OCI-LY3 (cell line): ENCODE measurements at regions not wholly inside any gene's neighbourhood (a gene's known extent, or its start where the extent isn't known, plus 50 kb on each side); places are given as distances from the start of the nearest gene placed in this dataset.
"Not testable (repeated sequence)": the region's sequence is repeated elsewhere in the genome, so short reads cannot be mapped to it uniquely, and the experiment has no call there.

ENCODE experiments used
- H2AFZ ChIP-seq: fragments of 200-600, 300-600 bp; shearing (Covaris generic); 2 replicates; pipeline ENCODE4 v1.6.0; 2014; ENCODE audit warnings: antibody characterized with exemption, low read depth, low read length
- H3K27ac ChIP-seq: fragments of 200-600, 300-600 bp; sonication (generic); 2 replicates; pipeline ENCODE4 v1.5.1; 2014; ENCODE audit warnings: mild to moderate bottlenecking, low read length, moderate library complexity, mixed read lengths
- H3K27me3 ChIP-seq: fragments of 200-600, 300-600 bp; sonication (generic); 2 replicates; pipeline ENCODE4 v1.6.1; 2014; ENCODE audit warnings: low read depth, low read length, mixed read lengths
- H3K36me3 ChIP-seq: fragments of 200-600, 300-600 bp; sonication (generic); replicated peaks from 2 replicates; pipeline ENCODE3; 2014; ENCODE audit warnings: low read depth, low read length, mixed read lengths
- H3K4me1 ChIP-seq: fragments of 300-600, 200-600 bp; sonication (generic); 2 replicates; pipeline ENCODE4 v1.6.1; 2014; ENCODE audit warnings: low read length, mixed read lengths
- H3K4me2 ChIP-seq: fragments of 200-600, 300-600 bp; sonication (generic); 2 replicates; pipeline ENCODE4 v1.6.1; 2014; ENCODE audit warnings: low read length, mixed read lengths
- H3K4me3 ChIP-seq: fragments of 300-600, 200-600 bp; sonication (generic); 2 replicates; pipeline ENCODE4 v1.5.1; 2014; ENCODE audit warnings: antibody characterized with exemption, mild to moderate bottlenecking, low read length, moderate library complexity
- H3K79me2 ChIP-seq: fragments of 300-600, 200-600 bp; shearing (Covaris generic); 2 replicates; pipeline ENCODE4 v1.6.1; 2014; ENCODE audit warnings: mild to moderate bottlenecking, low read length, mixed read lengths
- H3K9ac ChIP-seq: fragments of 300-600, 200-600 bp; shearing (Covaris generic); 2 replicates; pipeline ENCODE4 v1.6.0; 2014; ENCODE audit warnings: mild to moderate bottlenecking, low read length, moderate library complexity
- H3K9me3 ChIP-seq: fragments of 200-600, 300-600 bp; shearing (Covaris generic); 2 replicates; pipeline ENCODE4 v1.6.1; 2014; ENCODE audit warnings: low read length, mixed read lengths; ENCODE audit not compliant: insufficient read depth
- H4K20me1 ChIP-seq: fragments of 200-600, 300-600 bp; sonication (generic); 2 replicates; pipeline ENCODE4 v1.6.1; 2016; ENCODE audit warnings: low read length, mixed read lengths; ENCODE audit not compliant: insufficient read depth

DNA sequence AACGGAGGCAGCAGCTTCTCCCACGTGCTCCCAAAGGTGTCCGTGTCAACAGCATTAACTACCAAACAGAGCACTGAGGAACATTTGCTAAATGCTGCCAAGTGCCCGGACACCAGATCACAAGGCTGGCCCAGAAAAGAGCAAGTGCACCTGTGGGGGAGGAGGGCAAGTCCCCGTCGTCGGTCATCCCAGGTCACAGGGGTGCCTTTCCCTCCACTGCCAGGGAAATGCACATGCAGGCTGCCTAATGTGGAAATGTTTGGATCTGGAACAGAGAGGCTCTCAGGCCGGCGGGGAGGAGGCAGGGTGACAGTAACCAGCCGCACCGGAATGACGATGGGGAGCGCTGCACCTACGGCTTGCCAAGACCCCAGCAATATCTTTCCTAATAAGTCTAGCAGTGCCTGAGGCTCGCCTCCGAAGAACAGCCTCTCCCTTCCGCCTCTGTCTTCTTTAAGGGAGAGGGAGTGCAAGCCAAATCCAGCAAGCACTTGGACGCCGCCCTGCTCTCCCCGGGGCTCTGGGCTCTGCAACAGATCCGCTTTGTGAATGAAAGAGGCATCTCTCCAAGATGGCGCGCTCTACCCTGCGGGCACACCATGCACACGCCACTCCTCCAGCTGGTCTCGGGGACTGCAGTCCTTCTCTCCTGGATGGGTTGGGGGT lies 206.3 kb upstream of the IRF2BP2 start:
- H3K4me3 ChIP-seq, H3K9ac ChIP-seq, H3K27ac ChIP-seq: not testable (repeated sequence)

DNA sequence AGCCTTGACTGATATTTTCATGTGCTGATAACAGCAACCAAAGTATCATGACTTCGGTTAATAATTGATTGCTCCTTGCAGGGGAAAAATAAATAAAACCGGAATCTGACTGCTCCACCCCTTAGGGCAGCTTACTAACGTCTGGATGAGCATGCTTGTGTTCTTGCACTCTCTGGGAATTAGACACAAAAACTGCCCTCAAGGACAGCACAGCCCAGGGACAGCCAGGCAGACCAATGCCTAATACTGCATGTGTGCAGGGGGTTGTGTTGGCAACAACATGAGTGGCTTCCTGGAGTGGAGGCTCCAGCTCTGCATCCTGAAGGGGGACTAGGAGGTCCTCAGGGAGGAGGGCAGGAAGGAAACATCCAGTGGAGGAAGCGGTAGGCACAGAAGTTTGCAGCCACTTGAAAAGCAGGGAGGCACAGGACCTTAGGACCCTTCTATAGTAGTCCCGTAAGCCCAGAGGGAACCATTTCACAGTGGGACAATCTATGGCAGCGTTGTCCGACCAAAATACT lies 205.4 kb upstream of the IRF2BP2 start:
- H3K4me3 ChIP-seq, H3K4me1 ChIP-seq, H2AFZ ChIP-seq, H3K27ac ChIP-seq, H3K27me3 ChIP-seq, H3K4me2 ChIP-seq, H3K79me2 ChIP-seq, H4K20me1 ChIP-seq, H3K9me3 ChIP-seq, H3K36me3 ChIP-seq, H3K9ac ChIP-seq: not testable (repeated sequence)

More for the DNA sequence above, 206.3 kb upstream of the IRF2BP2 start:
- H3K9me3 ChIP-seq, H2AFZ ChIP-seq, H3K79me2 ChIP-seq, H4K20me1 ChIP-seq, H3K27me3 ChIP-seq, H3K36me3 ChIP-seq, H3K4me2 ChIP-seq, H3K4me1 ChIP-seq: not testable (repeated sequence)

DNA sequence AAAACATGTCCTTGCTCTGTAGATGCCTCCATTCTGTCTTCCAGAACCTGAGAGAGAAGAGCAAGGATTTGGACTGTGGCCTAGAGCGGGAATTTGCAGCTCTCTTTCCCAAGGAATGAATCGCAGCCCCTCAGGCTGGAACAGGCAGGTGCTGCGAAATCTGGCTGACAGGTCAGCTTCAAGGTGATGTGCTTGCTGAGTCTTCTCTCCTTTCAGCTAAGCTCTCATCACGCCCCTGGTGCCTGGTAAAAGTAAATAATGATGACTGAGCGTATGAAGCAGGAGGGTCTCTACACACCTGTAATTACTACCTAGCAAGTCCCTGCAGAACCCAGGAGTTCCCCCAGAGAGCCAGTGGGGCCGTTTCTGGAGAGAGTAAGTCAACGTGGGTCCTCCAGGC lies 204.3 kb upstream of the IRF2BP2 start:
- not testable (repeated sequence) for H3K4me3 ChIP-seq, H2AFZ ChIP-seq, H3K27ac ChIP-seq

DNA sequence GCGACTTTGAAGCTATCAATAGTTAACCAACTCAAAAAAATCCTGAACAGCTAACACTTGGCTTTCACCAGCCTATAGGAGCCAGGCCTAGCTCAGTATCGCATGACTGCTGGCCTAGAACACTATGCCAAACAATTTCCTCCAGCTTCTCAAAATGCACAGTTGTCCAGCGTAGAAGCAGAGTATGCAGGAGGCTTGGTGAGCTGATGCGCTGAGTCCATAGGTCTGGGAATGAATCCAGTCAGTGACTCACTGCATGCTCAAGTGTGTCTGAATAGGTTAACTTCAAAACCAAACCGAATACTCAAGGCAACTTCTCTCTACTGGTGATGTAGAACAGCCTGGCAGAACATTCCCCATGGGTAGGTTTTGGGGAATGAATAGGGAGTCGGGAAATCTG lies 201.8 kb upstream of the IRF2BP2 start:
- not testable (repeated sequence) for H3K9me3 ChIP-seq, H3K9ac ChIP-seq, H3K36me3 ChIP-seq, H4K20me1 ChIP-seq, H3K27ac ChIP-seq, H3K4me2 ChIP-seq, H3K4me3 ChIP-seq, H3K27me3 ChIP-seq, H2AFZ ChIP-seq, H3K79me2 ChIP-seq, H3K4me1 ChIP-seq

More for the DNA sequence above, 204.3 kb upstream of the IRF2BP2 start:
- H4K20me1 ChIP-seq, H3K9ac ChIP-seq, H3K4me2 ChIP-seq, H3K27me3 ChIP-seq, H3K79me2 ChIP-seq, H3K4me1 ChIP-seq, H3K36me3 ChIP-seq, H3K9me3 ChIP-seq: not testable (repeated sequence)

DNA sequence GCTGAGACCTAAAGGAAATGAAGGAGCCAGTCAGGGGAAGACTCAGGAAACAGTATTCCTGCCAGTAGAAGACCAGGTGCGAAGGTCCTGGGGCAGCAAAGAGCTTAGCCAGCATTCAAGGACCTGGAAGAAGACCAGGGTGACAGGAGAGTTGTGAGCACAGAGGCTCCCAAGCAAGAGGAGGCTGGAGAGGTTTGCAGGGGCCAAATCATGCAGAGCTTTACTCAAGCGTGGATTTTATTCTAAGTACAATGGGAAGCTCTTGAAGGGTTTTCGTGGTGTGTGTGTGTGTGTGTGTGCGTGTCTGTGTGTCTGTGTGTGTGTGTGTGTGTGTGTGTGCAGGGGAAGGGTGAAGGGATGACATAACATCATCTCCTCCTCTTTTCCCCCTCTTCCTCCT lies 200.7 kb upstream of the IRF2BP2 start:
- H2AFZ ChIP-seq, H3K79me2 ChIP-seq, H4K20me1 ChIP-seq, H3K27me3 ChIP-seq, H3K36me3 ChIP-seq, H3K4me3 ChIP-seq, H3K4me1 ChIP-seq, H3K27ac ChIP-seq, H3K9me3 ChIP-seq, H3K9ac ChIP-seq, H3K4me2 ChIP-seq: not testable (repeated sequence)

DNA sequence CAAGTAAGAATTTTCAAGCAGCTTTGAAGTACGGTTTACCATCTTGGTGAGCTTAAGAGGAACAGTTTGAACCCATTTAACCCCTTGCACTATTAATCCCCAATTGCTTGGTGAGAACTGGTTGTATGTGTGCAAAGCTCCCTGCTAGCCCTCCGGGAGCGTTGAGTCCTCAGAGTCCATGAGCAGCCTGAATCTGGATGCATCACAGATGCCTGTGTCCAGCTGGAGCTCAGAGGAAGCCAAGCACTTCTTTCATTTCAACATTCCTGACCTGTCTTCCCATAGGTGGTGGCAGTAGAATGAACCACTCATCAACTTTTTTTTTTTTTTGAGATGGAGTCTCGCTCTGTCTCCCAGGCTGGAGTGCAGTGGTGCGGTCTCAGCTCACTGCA lies 199.9 kb upstream of the IRF2BP2 start:
- not testable (repeated sequence) for H4K20me1 ChIP-seq, H3K36me3 ChIP-seq, H2AFZ ChIP-seq, H3K4me3 ChIP-seq, H3K9me3 ChIP-seq, H3K27me3 ChIP-seq, H3K9ac ChIP-seq, H3K27ac ChIP-seq, H3K79me2 ChIP-seq, H3K4me1 ChIP-seq, H3K4me2 ChIP-seq

DNA sequence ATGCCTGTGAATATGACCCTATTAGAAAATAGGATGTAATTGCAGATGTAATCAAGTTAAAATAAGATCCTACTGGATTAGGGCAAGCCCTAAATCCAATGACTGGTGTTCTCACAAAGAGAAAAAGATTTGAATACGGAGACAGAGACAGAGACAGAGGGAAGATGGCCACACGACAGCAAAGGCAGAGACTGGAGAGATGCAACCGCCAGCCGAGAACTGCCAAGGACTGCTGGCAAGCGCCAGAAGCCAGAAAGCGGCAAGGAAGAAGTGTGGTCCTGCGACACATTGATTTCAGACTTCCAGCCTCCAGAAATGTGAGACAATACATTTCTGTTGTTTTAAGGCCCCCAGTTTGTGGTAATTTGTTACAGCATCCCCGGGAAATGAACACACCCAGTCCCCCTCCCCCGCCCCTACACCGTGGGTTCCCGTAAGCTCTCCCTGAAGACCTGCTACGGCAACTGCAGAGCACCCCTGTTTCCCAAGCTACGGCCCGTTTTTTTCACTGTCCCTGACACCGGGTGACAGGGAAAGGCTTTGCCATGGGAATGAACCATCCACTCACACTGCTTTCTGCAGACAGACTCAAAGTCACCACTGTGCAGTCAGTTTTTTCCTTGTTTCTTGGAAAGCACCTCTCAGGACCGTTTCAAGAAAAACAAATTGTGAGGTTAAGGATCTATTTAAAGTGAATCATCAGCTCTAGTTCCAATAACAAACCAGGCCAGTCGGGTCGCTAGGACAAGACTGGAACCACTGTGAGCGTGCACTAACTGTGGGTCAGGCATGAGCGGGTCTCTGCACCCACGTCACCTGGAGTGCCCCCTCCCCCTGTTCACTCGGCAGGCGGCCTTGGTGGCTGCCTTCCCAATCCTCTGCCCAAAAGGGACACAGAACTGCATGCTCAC lies 199.2 kb upstream of the IRF2BP2 start:
- H3K4me3 ChIP-seq, H3K27me3 ChIP-seq, H4K20me1 ChIP-seq, H3K27ac ChIP-seq, H3K4me2 ChIP-seq, H3K9me3 ChIP-seq, H3K36me3 ChIP-seq, H2AFZ ChIP-seq, H3K79me2 ChIP-seq, H3K9ac ChIP-seq, H3K4me1 ChIP-seq: not testable (repeated sequence)

DNA sequence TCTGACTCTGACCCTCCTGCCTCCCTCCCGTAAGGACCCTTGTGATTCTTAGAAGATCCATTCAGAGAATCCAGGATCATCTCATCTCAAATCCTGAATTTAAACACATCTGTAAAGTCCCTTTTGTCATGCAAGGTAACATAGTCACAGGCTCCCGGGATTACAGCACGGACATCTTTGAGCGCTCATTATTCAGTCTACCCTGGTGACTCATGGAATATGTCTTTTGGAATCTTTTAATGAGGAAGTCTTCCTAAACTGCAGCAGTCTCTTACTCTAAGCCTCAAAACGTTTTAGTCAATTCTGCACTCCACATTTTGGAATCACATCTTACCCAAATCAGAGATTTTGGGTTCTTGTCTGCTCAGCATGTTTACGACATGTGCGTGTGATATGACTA lies 198.5 kb upstream of the IRF2BP2 start:
- not testable (repeated sequence) for H3K9ac ChIP-seq, H3K4me1 ChIP-seq, H2AFZ ChIP-seq, H3K9me3 ChIP-seq, H3K4me2 ChIP-seq, H3K79me2 ChIP-seq, H4K20me1 ChIP-seq, H3K4me3 ChIP-seq, H3K36me3 ChIP-seq, H3K27ac ChIP-seq, H3K27me3 ChIP-seq

DNA sequence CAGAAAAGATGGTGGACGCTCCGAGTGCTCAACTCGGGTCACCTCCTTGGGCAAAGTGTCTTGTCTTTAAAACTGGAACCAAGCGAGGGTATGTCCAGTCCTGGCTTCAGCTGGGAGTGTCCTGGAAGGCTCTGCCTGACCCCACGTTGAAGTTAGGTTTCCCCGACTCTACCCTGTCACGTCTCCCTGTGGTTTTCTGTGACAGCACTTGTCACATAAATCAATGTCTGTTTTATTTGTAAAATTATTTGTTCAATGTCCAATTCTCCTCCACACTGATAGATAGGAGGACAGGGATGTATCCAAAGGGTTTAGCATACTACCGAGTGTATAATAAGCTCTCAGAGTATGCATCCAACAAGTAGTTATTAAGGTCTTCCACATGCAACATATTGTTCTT lies 197.7 kb upstream of the IRF2BP2 start:
- not testable (repeated sequence) for H3K36me3 ChIP-seq, H3K4me1 ChIP-seq, H3K9ac ChIP-seq, H3K27ac ChIP-seq, H2AFZ ChIP-seq, H3K9me3 ChIP-seq, H3K27me3 ChIP-seq, H3K79me2 ChIP-seq, H3K4me2 ChIP-seq, H4K20me1 ChIP-seq, H3K4me3 ChIP-seq
